AG09309 (cell line): ENCODE measurements at regions not wholly inside any gene's neighbourhood (a gene's known extent, or its start where the extent isn't known, plus 50 kb on each side); places are given as distances from the start of the nearest gene placed in this dataset.
"Not testable (repeated sequence)": the region's sequence is repeated elsewhere in the genome, so short reads cannot be mapped to it uniquely, and the experiment has no call there.

Experiments used
- DNase-seq: peaks from one replicate; pipeline ENCODE4 v3.0.0-alpha.2; 2010; ENCODE audit warnings: low read depth
- H3K4me3 ChIP-seq: 2 replicates; pipeline ENCODE4 v1.5.1; 2011; ENCODE audit warnings: mild to moderate bottlenecking, low read depth, low read length, moderate library complexity; ENCODE audit not compliant: control insufficient read depth
- CTCF ChIP-seq: IDR thresholded peaks from 2 replicates; pipeline ENCODE4 v1.5.1; 2011; ENCODE audit warnings: mild to moderate bottlenecking, low read depth, low read length, inconsistent platforms; ENCODE audit not compliant: insufficient read depth, control insufficient read depth; ENCODE audit errors: missing control alignments

GRCh38 chr3:150346981-150347863, 60.9 kb upstream of the TSC22D2 start:
- DNase-seq, result no peak
- no peak for TF ChIP-seq CTCF
- H3K4me3 ChIP-seq, result no peak overlapping the region

- no peak for TF ChIP-seq CTCF
- H3K4me3 ChIP-seq, result no peak overlapping the region
- DNase-seq, result no peak
Measured at GRCh38 chr3:150346266-150346665, 61.8 kb upstream of the TSC22D2 start.

GRCh38 chr3:150345021-150345538, 63.0 kb upstream of the TSC22D2 start:
- no peak for TF ChIP-seq CTCF
- no peak for DNase-seq
- no peak overlapping the region for H3K4me3 ChIP-seq

GRCh38 chr3:150344079-150344759, 63.9 kb upstream of the TSC22D2 start:
- no peak for TF ChIP-seq CTCF
- no peak overlapping the region for H3K4me3 ChIP-seq
- no peak for DNase-seq

GRCh38 chr3:150342896-150343467, 65.1 kb upstream of the TSC22D2 start:
- no peak for TF ChIP-seq CTCF
- H3K4me3 ChIP-seq, result no peak overlapping the region
- no peak for DNase-seq

- no peak for TF ChIP-seq CTCF
- no peak overlapping the region for H3K4me3 ChIP-seq
- DNase-seq, result no peak
Measured at GRCh38 chr3:150341891-150342290, 66.2 kb upstream of the TSC22D2 start.

- not testable (repeated sequence) for H3K4me3 ChIP-seq, DNase-seq
Measured at GRCh38 chr3:150336363-150336762, 71.7 kb upstream of the TSC22D2 start.
